ENCODE measurements at regions not wholly inside any gene's neighbourhood (a gene's known extent, or its start where the extent isn't known, plus 50 kb on each side); places are given as distances from the start of the nearest gene placed in this dataset.

- Histone ChIP-seq H3K4me3 (no peak overlapping the region), H3K27ac (no peak overlapping the region), H3K27me3 (no peaks in the 10 kb centered on the region), H3K9me3 (no peaks in the 10 kb centered on the region), H3K36me3 (no peaks in the 10 kb centered on the region), H3K4me1 (no peaks in the 10 kb centered on the region)
- no peak for DNase-seq (ENCODE audit: extremely low spot score in 2 of 2)
- intact Hi-C loops (cut with DNase I), result no loop called here
- no peak for TF ChIP-seq POLR2A (IDR thresholded peaks at IDR 0.05)
- no peak for TF ChIP-seq CTCF (IDR thresholded peaks at IDR 0.05)
- no peak for TF ChIP-seq POLR2AphosphoS5 (IDR thresholded peaks at IDR 0.05; ENCODE audit: insufficient read depth in 1 of 2, low read depth in 1 of 2)
Measured at GRCh38 chr1:208967334-208967733, 616.2 kb upstream of the CAMK1G start.

DNA sequence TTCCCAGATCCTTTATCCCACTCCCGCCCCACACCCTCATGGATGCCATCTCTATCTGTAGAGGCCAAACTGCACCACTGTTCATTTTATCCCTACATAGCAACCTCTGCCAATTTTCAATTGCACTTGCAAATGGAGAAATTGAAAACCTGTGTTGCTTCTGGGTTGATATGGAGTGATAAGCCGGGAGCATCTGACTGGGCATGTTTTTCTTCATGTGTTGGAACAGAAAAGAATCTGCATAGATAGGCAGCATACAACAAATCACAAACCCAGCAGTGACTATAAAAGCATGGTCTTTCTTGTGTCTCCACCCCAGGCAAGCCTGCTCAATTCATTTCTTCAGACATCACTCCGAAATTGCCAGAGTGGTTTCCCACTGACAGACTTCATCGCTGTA lies 608.8 kb upstream of the CAMK1G start:
- Histone ChIP-seq H3K9me3 (no peaks in the 10 kb centered on the region), H3K4me1 (no peaks in the 10 kb centered on the region), H3K27me3 (no peaks in the 10 kb centered on the region), H3K27ac (no peak overlapping the region), H3K4me3 (no peak overlapping the region), H3K36me3 (no peaks in the 10 kb centered on the region)
- TF ChIP-seq POLR2A (IDR thresholded peaks at IDR 0.05), result no peak
- no peak for TF ChIP-seq CTCF (IDR thresholded peaks at IDR 0.05)
- TF ChIP-seq POLR2AphosphoS5 (IDR thresholded peaks at IDR 0.05; ENCODE audit: insufficient read depth in 1 of 2, low read depth in 1 of 2), result no peak
- DNase-seq (ENCODE audit: extremely low spot score in 2 of 2), result no peak
- intact Hi-C loops (cut with DNase I), result no loop called here

- TF ChIP-seq CTCF (IDR thresholded peaks at IDR 0.05) (no peak), POLR2A (IDR thresholded peaks at IDR 0.05) (no peak), POLR2AphosphoS5 (IDR thresholded peaks at IDR 0.05; ENCODE audit: insufficient read depth in 1 of 2, low read depth in 1 of 2) (no peak)
- Histone ChIP-seq H3K4me3 (no peak overlapping the region), H3K27me3 (no peaks in the 10 kb centered on the region), H3K36me3 (no peaks in the 10 kb centered on the region), H3K9me3 (no peaks in the 10 kb centered on the region), H3K27ac (no peak overlapping the region), H3K4me1 (no peaks in the 10 kb centered on the region)
- DNase-seq (ENCODE audit: extremely low spot score in 2 of 2), result no peak
- intact Hi-C loops (cut with DNase I), result no loop called here
Measured at GRCh38 chr1:208975456-208975855, 608.1 kb upstream of the CAMK1G start.

GRCh38 chr1:208977012-208977411 lies 606.5 kb upstream of the CAMK1G start:
- no peak for DNase-seq (ENCODE audit: extremely low spot score in 2 of 2)
- no peaks in the 10 kb centered on the region for H3K4me1 ChIP-seq
- H3K4me3 ChIP-seq, result no peak overlapping the region
- TF ChIP-seq POLR2A (IDR thresholded peaks at IDR 0.05) (no peak), POLR2AphosphoS5 (IDR thresholded peaks at IDR 0.05; ENCODE audit: insufficient read depth in 1 of 2, low read depth in 1 of 2) (no peak), CTCF (IDR thresholded peaks at IDR 0.05) (no peak)
- H3K36me3 ChIP-seq, result no peaks in the 10 kb centered on the region
- intact Hi-C loops (cut with DNase I), result no loop called here
- no peaks in the 10 kb centered on the region for H3K9me3 ChIP-seq
- no peak overlapping the region for H3K27ac ChIP-seq
- no peaks in the 10 kb centered on the region for H3K27me3 ChIP-seq

GRCh38 chr1:208977638-208978256 lies 605.8 kb upstream of the CAMK1G start:
- Histone ChIP-seq H3K36me3 (no peaks in the 10 kb centered on the region), H3K4me1 (no peaks in the 10 kb centered on the region), H3K27me3 (no peaks in the 10 kb centered on the region), H3K9me3 (no peaks in the 10 kb centered on the region), H3K27ac (no peak overlapping the region), H3K4me3 (no peak overlapping the region)
- intact Hi-C loops (cut with DNase I), result no loop called here
- TF ChIP-seq POLR2A (IDR thresholded peaks at IDR 0.05) (no peak), POLR2AphosphoS5 (IDR thresholded peaks at IDR 0.05; ENCODE audit: insufficient read depth in 1 of 2, low read depth in 1 of 2) (no peak), CTCF (IDR thresholded peaks at IDR 0.05) (no peak)
- no peak for DNase-seq (ENCODE audit: extremely low spot score in 2 of 2)
